SJSA1 (cell line): ENCODE measurements at regions not wholly inside any gene's neighbourhood (a gene's known extent, or its start where the extent isn't known, plus 50 kb on each side); places are given as distances from the start of the nearest gene placed in this dataset.

Experiments
- DNase-seq, 2 experiments: peaks; one replicate each; pipeline ENCODE4 v3.0.0-alpha.2; 2015 to 2020; ENCODE audit warnings: low spot score in 2 of 2, low read depth in 1 of 2
- H3K27ac ChIP-seq: fragments of 250-450 bp; sonication (Bioruptor Pico); 2 replicates; pipeline ENCODE4 v1.5.1; 2020; ENCODE audit warnings: mild to moderate bottlenecking, moderate library complexity
- H3K27me3 ChIP-seq: fragments of 250-450 bp; sonication (Bioruptor Pico); replicated peaks from 2 replicates; pipeline ENCODE4 v1.5.1; 2020; ENCODE audit warnings: mild to moderate bottlenecking, moderate library complexity
- H3K36me3 ChIP-seq: fragments of 250-450 bp; sonication (Bioruptor Pico); 2 replicates; pipeline ENCODE4 v1.5.1; 2020; ENCODE audit warnings: mild to moderate bottlenecking
- H3K4me1 ChIP-seq: fragments of 250-450 bp; sonication (Bioruptor Pico); replicated peaks from 2 replicates; pipeline ENCODE4 v1.6.1; 2021; ENCODE audit warnings: mild to moderate bottlenecking
- H3K4me3 ChIP-seq: fragments of 250-450 bp; sonication (Bioruptor Pico); 2 replicates; pipeline ENCODE4 v1.5.1; 2020; ENCODE audit warnings: mild to moderate bottlenecking
- H3K9me3 ChIP-seq: fragments of 250-450 bp; sonication (Bioruptor Pico); replicated peaks from 2 replicates; pipeline ENCODE4 v1.5.1; 2020; ENCODE audit warnings: mild to moderate bottlenecking

GRCh38 chr2:213232649-213233437, 51.4 kb upstream of the SPAG16 start:
- DNase-seq: no peak
- Histone ChIP-seq H3K9me3 (no peaks in the 10 kb centered on the region), H3K36me3 (no peaks in the 10 kb centered on the region), H3K27me3 (no peaks in the 10 kb centered on the region), H3K4me1 (peaks cover 41% of the 10 kb centered on the region), H3K4me3 (no peak overlapping the region), H3K27ac (0 out of 2 replicates have a peak overlapping the region, but pooled peaks have one; percentile 2)

GRCh38 chr2:213233438-213234330, 50.6 kb upstream of the SPAG16 start:
- Histone ChIP-seq H3K27ac (0 out of 2 replicates have a peak overlapping the region, but pooled peaks have one; percentile 2), H3K36me3 (no peaks in the 10 kb centered on the region), H3K4me1 (peaks cover 44% of the 10 kb centered on the region), H3K27me3 (no peaks in the 10 kb centered on the region), H3K4me3 (no peak overlapping the region), H3K9me3 (no peaks in the 10 kb centered on the region)
- DNase-seq: no peak
